GM12878 (cell line): ENCODE measurements at regions not wholly inside any gene's neighbourhood (a gene's known extent, or its start where the extent isn't known, plus 50 kb on each side); places are given as distances from the start of the nearest gene placed in this dataset.

Source experiments
- CTCF ChIP-seq, 3 experiments: IDR thresholded peaks in 2 of 3; conservative IDR thresholded peaks in 1 of 3; 2 replicates each; pipeline ENCODE4 v1.5.1; 2011; ENCODE audit warnings: low read depth in 3 of 3, low read length in 3 of 3, mild to moderate bottlenecking in 3 of 3, control low read depth in 2 of 3, moderate library complexity in 2 of 3, inconsistent platforms in 1 of 3, mixed read lengths in 1 of 3; ENCODE audit not compliant: control insufficient read depth in 2 of 3, insufficient read depth in 1 of 3; ENCODE audit errors: extremely low read depth in 1 of 3
- GABPA ChIP-seq: IDR thresholded peaks from 2 replicates; pipeline ENCODE4 v1.6.1; 2014; ENCODE audit warnings: antibody characterized with exemption, low read depth, mild to moderate bottlenecking, inconsistent platforms

GRCh38 chr15:87758794-87759418, 497.6 kb downstream of the NTRK3 start:
- TF ChIP-seq CTCF (IDR thresholded peaks at IDR 0.05 in 2 of 3, conservative IDR thresholded peaks at IDR 0.05 in 1 of 3; ENCODE audit: control insufficient read depth in 2 of 3, extremely low read depth in 1 of 3, insufficient read depth in 1 of 3, low read depth in 3 of 3, low read length in 3 of 3): no peak
- TF ChIP-seq GABPA: no peak
